ENCODE measurements at regions not wholly inside any gene's neighbourhood (a gene's known extent, or its start where the extent isn't known, plus 50 kb on each side); places are given as distances from the start of the nearest gene placed in this dataset.

GRCh38 chr14:97931273-97931672 is 1134.1 kb downstream of the VRK1 start:
- no peak for DNase-seq (ENCODE audit: low spot score)

- no peak for DNase-seq (ENCODE audit: low spot score)
Measured at GRCh38 chr14:97942921-97943320, 1145.7 kb downstream of the VRK1 start.

GRCh38 chr14:97943619-97944018 is 1146.4 kb downstream of the VRK1 start:
- DNase-seq (ENCODE audit: low spot score), result no peak

- no peak for DNase-seq (ENCODE audit: low spot score)
Measured at GRCh38 chr14:97944380-97944779, 1147.2 kb downstream of the VRK1 start.

- DNase-seq (ENCODE audit: low spot score), result no peak
Measured at GRCh38 chr14:97945631-97946030, 1148.4 kb downstream of the VRK1 start.

GRCh38 chr14:97946240-97946639 is 1149.1 kb downstream of the VRK1 start:
- peak; percentile 18 for DNase-seq (ENCODE audit: low spot score)

- DNase-seq (ENCODE audit: low spot score), result no peak
Measured at GRCh38 chr14:97946641-97947040, 1149.5 kb downstream of the VRK1 start.

- no peak for DNase-seq (ENCODE audit: low spot score)
Measured at GRCh38 chr14:97948841-97949240, 1151.7 kb downstream of the VRK1 start.

GRCh38 chr14:97956581-97957340 is 1159.6 kb downstream of the VRK1 start:
- DNase-seq (ENCODE audit: low spot score), result no peak

GRCh38 chr14:97959251-97959650 is 1162.1 kb downstream of the VRK1 start:
- DNase-seq (ENCODE audit: low spot score), result no peak

GRCh38 chr14:97960436-97960835 is 1163.3 kb downstream of the VRK1 start:
- no peak for DNase-seq (ENCODE audit: low spot score)

- DNase-seq (ENCODE audit: low spot score), result no peak
Measured at GRCh38 chr14:97970222-97970621, 1173.0 kb downstream of the VRK1 start.

- DNase-seq (ENCODE audit: low spot score), result no peak
Measured at GRCh38 chr14:97975216-97975615, 1178.0 kb downstream of the VRK1 start.

- no peak for DNase-seq (ENCODE audit: low spot score)
Measured at GRCh38 chr14:97975962-97976361, 1178.8 kb downstream of the VRK1 start.

GRCh38 chr14:97976861-97977260 is 1179.7 kb downstream of the VRK1 start:
- no peak for DNase-seq (ENCODE audit: low spot score)

- peak; percentile 82 for DNase-seq (ENCODE audit: low spot score)
Measured at GRCh38 chr14:97977651-97978261, 1180.6 kb downstream of the VRK1 start.

- DNase-seq (ENCODE audit: low spot score), result peak; percentile 81
Measured at GRCh38 chr14:97978341-97978740, 1181.2 kb downstream of the VRK1 start.

GRCh38 chr14:97993508-97994019 is 1196.4 kb downstream of the VRK1 start:
- DNase-seq (ENCODE audit: low spot score), result no peak

GRCh38 chr14:97994020-97994531 is 1196.9 kb downstream of the VRK1 start:
- DNase-seq (ENCODE audit: low spot score), result no peak

GRCh38 chr14:97995038-97995437 is 1197.9 kb downstream of the VRK1 start:
- DNase-seq (ENCODE audit: low spot score), result no peak

GRCh38 chr14:97995531-97995930 is 1198.3 kb downstream of the VRK1 start:
- DNase-seq (ENCODE audit: low spot score), result no peak

GRCh38 chr14:98006008-98006407 is 1208.8 kb downstream of the VRK1 start:
- DNase-seq (ENCODE audit: low spot score), result no peak
